Liver (tissue), 8 donors: ENCODE measurements at regions not wholly inside any gene's neighbourhood (a gene's known extent, or its start where the extent isn't known, plus 50 kb on each side); places are given as distances from the start of the nearest gene placed in this dataset.
"Not testable (repeated sequence)": the region's sequence is repeated elsewhere in the genome, so short reads cannot be mapped to it uniquely, and the experiment has no call there.

ENCODE experiments used
- DNase-seq: peaks from one replicate; pipeline ENCODE4 v3.0.0-alpha.2; 2017; ENCODE audit warnings: low spot score
- H3K27ac ChIP-seq, 2 donors: one replicate each; pipeline ENCODE4 v1.7.0; 2013; ENCODE audit warnings: inconsistent platforms in 2 of 2, low read length in 2 of 2, control low read depth in 1 of 2, low read depth in 1 of 2, mild to moderate bottlenecking in 1 of 2
- H3K27me3 ChIP-seq, 4 donors: one replicate each; pipeline versions ENCODE4 v1.6.1 to v1.7.0; 2013; ENCODE audit warnings: low read length in 3 of 4, inconsistent platforms in 1 of 4, mild to moderate bottlenecking in 1 of 4, moderate library complexity in 1 of 4; ENCODE audit not compliant: control insufficient read depth in 4 of 4, insufficient read depth in 4 of 4
- H3K36me3 ChIP-seq, 4 donors: one replicate each; pipeline versions ENCODE4 v1.6.1 to v1.7.0; 2013; ENCODE audit warnings: low read length in 3 of 4, mild to moderate bottlenecking in 3 of 4, low read depth in 1 of 4, moderate library complexity in 1 of 4; ENCODE audit not compliant: control insufficient read depth in 4 of 4, insufficient read depth in 3 of 4
- H3K4me1 ChIP-seq, 4 donors: one replicate each; pipeline versions ENCODE4 v1.6.1 to v1.7.0; 2013; ENCODE audit warnings: low read length in 3 of 4, mild to moderate bottlenecking in 3 of 4, moderate library complexity in 1 of 4; ENCODE audit not compliant: control insufficient read depth in 4 of 4, insufficient read depth in 4 of 4
- H3K4me3 ChIP-seq, 3 donors: one replicate each; pipeline versions ENCODE4 v1.6.1 to v1.7.0; 2013; ENCODE audit warnings: low read length in 3 of 3, control low read depth in 1 of 3, low read depth in 1 of 3, mild to moderate bottlenecking in 1 of 3
- H3K9ac ChIP-seq, 2 donors: one replicate each; pipeline ENCODE4 v1.7.0; 2013; ENCODE audit warnings: low read length in 2 of 2, mild to moderate bottlenecking in 2 of 2, moderate library complexity in 2 of 2, control low read depth in 1 of 2, low read depth in 1 of 2
- H3K9me3 ChIP-seq, 4 donors: one replicate each; pipeline versions ENCODE4 v1.6.1 to v1.7.0; 2013; ENCODE audit warnings: low read length in 3 of 4; ENCODE audit not compliant: control insufficient read depth in 4 of 4
- ATF3 ChIP-seq: IDR thresholded peaks from 2 replicates; pipeline ENCODE4 v1.6.1; 2016; ENCODE audit warnings: antibody characterized with exemption
- CTCF ChIP-seq: fragments of 150-350 bp; IDR thresholded peaks from 2 replicates; pipeline ENCODE4 v1.5.1; 2017; ENCODE audit warnings: improper control_type of control experiment, low read depth, low read length; ENCODE audit not compliant: missing input control
- EGR1 ChIP-seq, 2 donors: IDR thresholded peaks; 2 replicates each; pipeline ENCODE4 v1.6.1; 2016 to 2018; ENCODE audit warnings: antibody characterized with exemption in 2 of 2, low read depth in 2 of 2
- FOXA1 ChIP-seq: IDR thresholded peaks from 2 replicates; pipeline ENCODE4 v1.6.1; 2016; ENCODE audit warnings: antibody characterized with exemption
- FOXA2 ChIP-seq: IDR thresholded peaks from 2 replicates; pipeline ENCODE4 v1.6.1; 2016; ENCODE audit warnings: antibody characterized with exemption
- GABPA ChIP-seq, 2 donors: IDR thresholded peaks in 1 of 2; conservative IDR thresholded peaks in 1 of 2; 2 replicates each; pipeline ENCODE4 v1.6.1; 2016; ENCODE audit warnings: antibody characterized with exemption in 2 of 2, mild to moderate bottlenecking in 1 of 2, moderate library complexity in 1 of 2
- HNF4A ChIP-seq, 2 donors: conservative IDR thresholded peaks; 2 replicates each; pipeline ENCODE4 v1.6.1; 2016; ENCODE audit warnings: antibody characterized with exemption in 2 of 2, mild to moderate bottlenecking in 2 of 2
- HNF4G ChIP-seq: IDR thresholded peaks from 2 replicates; pipeline ENCODE4 v1.6.1; 2016; ENCODE audit warnings: antibody characterized with exemption
- MAX ChIP-seq: IDR thresholded peaks from 2 replicates; pipeline ENCODE4 v1.6.1; 2016; ENCODE audit warnings: antibody characterized with exemption
- RAD21 ChIP-seq, 2 donors: IDR thresholded peaks; 2 replicates each; pipeline ENCODE4 v1.6.1; 2016; ENCODE audit warnings: antibody characterized with exemption in 2 of 2, mild to moderate bottlenecking in 2 of 2
- REST ChIP-seq: IDR thresholded peaks from 2 replicates; pipeline ENCODE4 v1.6.1; 2016; ENCODE audit warnings: antibody characterized with exemption, mild to moderate bottlenecking
- TAF1 ChIP-seq: conservative IDR thresholded peaks from 2 replicates; pipeline ENCODE4 v1.6.1; 2016; ENCODE audit warnings: antibody characterized with exemption, mild to moderate bottlenecking
- YY1 ChIP-seq: IDR thresholded peaks from 2 replicates; pipeline ENCODE4 v1.6.1; 2016; ENCODE audit warnings: antibody characterized with exemption, mild to moderate bottlenecking
- WGBS: extraction: QIAGEN DNeasy Blood & Tissue Kit; methylation state at CpG from one replicate; pipeline ENCODE4 v1.1.7; 2013; 5-methylcytosine and 5-hydroxymethylcytosine counted together
- donor health status: healthy.
- donor health status: healthy.
- donor health status: healthy.
- donor health status: healthy.
- donor health status: healthy.

- Histone ChIP-seq H3K9me3 (no peaks in the 10 kb centered on the region), H3K27me3 (no peaks in the 10 kb centered on the region), H3K9ac (no peak overlapping the region), H3K27ac (no peak overlapping the region), H3K4me3 (no peak overlapping the region), H3K4me1 (no peaks in the 10 kb centered on the region), H3K36me3 (no peaks in the 10 kb centered on the region)
- 49% methylated on average over 2 of the region's 2 CpGs for WGBS
- TF ChIP-seq EGR1 (IDR thresholded peaks at IDR 0.05; ENCODE audit: low read depth in 2 of 2) (no peak), CTCF (no peak), HNF4A (conservative IDR thresholded peaks at IDR 0.05) (no peak), MAX (no peak), RAD21 (IDR thresholded peaks at IDR 0.05) (peak in 1 of 2 donors; percentile 7)
- no peak for DNase-seq
These were observed 91.4 kb upstream of the TACR1 start for GRCh38 chr2:75290600-75291150.

- DNase-seq, result no peak
- no peak overlapping the region for H3K4me3 ChIP-seq
- H3K36me3 ChIP-seq, result no peaks in the 10 kb centered on the region
- TF ChIP-seq EGR1 (IDR thresholded peaks at IDR 0.05; ENCODE audit: low read depth in 2 of 2), result no peak
- TF ChIP-seq RAD21 (IDR thresholded peaks at IDR 0.05), result no peak
- no peak for TF ChIP-seq REST
- no peak for TF ChIP-seq HNF4G
- TF ChIP-seq MAX, result no peak
- TF ChIP-seq FOXA2, result no peak
- no peak for TF ChIP-seq FOXA1
- no peak for TF ChIP-seq GABPA (IDR thresholded peaks at IDR 0.05 in 1 of 2, conservative IDR thresholded peaks at IDR 0.05 in 1 of 2)
- TF ChIP-seq ATF3, result no peak
- TF ChIP-seq TAF1, result no peak
- no peak for TF ChIP-seq YY1
- 88% methylated on average over 3 of the region's 3 CpGs for WGBS
- H3K9ac ChIP-seq, result no peak overlapping the region
- no peak overlapping the region for H3K27ac ChIP-seq
- H3K27me3 ChIP-seq, result no peaks in the 10 kb centered on the region
- no peaks in the 10 kb centered on the region for H3K9me3 ChIP-seq
- H3K4me1 ChIP-seq, result no peaks in the 10 kb centered on the region
These were observed 90.5 kb upstream of the TACR1 start for GRCh38 chr2:75289771-75290170.

- H3K4me3 ChIP-seq, H3K27me3 ChIP-seq, H3K9ac ChIP-seq, H3K27ac ChIP-seq, DNase-seq, H3K4me1 ChIP-seq, H3K9me3 ChIP-seq, H3K36me3 ChIP-seq: not testable (repeated sequence)
- WGBS, result 69% methylated on average over 7 of the region's 7 CpGs
These were observed 89.9 kb upstream of the TACR1 start for GRCh38 chr2:75289178-75289577.
